ENCODE measurements at regions not wholly inside any gene's neighbourhood (a gene's known extent, or its start where the extent isn't known, plus 50 kb on each side); places are given as distances from the start of the nearest gene placed in this dataset.

DNA sequence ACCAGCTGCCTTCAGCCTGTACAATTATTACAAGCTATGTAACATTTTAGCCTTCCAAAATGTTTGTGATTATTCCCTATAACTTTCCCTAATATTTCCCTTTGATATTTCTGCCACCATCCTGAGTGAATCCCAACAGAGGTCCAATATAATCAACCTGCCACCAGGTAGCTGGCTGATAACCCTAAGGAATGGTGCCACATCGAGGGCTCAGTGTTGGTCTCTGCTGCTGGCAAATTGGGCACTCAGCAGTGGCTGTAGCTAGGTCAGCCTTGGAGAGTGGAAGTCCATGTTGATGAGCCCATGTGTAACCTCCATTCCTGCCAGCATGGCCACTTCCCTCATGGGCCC lies 121.2 kb downstream of the ZNF280B start:
- Histone ChIP-seq H3K27me3 (ENCODE audit: low read length) (no peaks in the 10 kb centered on the region), H3K36me3 (ENCODE audit: low read length) (no peaks in the 10 kb centered on the region), H3K4me2 (ENCODE audit: low read depth, low read length, poor library complexity, severe bottlenecking) (no peak overlapping the region), H4K20me1 (ENCODE audit: low read depth, low read length) (no peaks in the 10 kb centered on the region), H3K4me3 (ENCODE audit: insufficient read depth, low read length, poor library complexity, severe bottlenecking) (no peak overlapping the region), H3K27ac (ENCODE audit: low read depth, low read length) (no peak overlapping the region), H3F3A (ENCODE audit: insufficient read depth) (no peaks in the 10 kb centered on the region), H3K79me2 (ENCODE audit: insufficient read depth, low read length) (no peaks in the 10 kb centered on the region), H3K9me2 (replicated peaks; ENCODE audit: insufficient read depth, low read length) (no peaks in the 10 kb centered on the region), H3K9me3 (ENCODE audit: insufficient read depth, low read length) (no peaks in the 10 kb centered on the region), H2AFZ (ENCODE audit: low read depth, low read length, severe bottlenecking) (no peak overlapping the region), H3K9ac (ENCODE audit: low read length) (no peak overlapping the region)
- TF ChIP-seq, protein P1, sequence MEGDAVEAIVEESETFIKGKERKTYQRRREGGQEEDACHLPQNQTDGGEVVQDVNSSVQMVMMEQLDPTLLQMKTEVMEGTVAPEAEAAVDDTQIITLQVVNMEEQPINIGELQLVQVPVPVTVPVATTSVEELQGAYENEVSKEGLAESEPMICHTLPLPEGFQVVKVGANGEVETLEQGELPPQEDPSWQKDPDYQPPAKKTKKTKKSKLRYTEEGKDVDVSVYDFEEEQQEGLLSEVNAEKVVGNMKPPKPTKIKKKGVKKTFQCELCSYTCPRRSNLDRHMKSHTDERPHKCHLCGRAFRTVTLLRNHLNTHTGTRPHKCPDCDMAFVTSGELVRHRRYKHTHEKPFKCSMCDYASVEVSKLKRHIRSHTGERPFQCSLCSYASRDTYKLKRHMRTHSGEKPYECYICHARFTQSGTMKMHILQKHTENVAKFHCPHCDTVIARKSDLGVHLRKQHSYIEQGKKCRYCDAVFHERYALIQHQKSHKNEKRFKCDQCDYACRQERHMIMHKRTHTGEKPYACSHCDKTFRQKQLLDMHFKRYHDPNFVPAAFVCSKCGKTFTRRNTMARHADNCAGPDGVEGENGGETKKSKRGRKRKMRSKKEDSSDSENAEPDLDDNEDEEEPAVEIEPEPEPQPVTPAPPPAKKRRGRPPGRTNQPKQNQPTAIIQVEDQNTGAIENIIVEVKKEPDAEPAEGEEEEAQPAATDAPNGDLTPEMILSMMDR (IDR thresholded peaks at IDR 0.05; ENCODE audit: insufficient read depth, low read length, poor library complexity, severe bottlenecking) = no peak
- TF ChIP-seq EZH2phosphoT487 (conservative IDR thresholded peaks at IDR 0.05; ENCODE audit: low read length) = no peak

DNA sequence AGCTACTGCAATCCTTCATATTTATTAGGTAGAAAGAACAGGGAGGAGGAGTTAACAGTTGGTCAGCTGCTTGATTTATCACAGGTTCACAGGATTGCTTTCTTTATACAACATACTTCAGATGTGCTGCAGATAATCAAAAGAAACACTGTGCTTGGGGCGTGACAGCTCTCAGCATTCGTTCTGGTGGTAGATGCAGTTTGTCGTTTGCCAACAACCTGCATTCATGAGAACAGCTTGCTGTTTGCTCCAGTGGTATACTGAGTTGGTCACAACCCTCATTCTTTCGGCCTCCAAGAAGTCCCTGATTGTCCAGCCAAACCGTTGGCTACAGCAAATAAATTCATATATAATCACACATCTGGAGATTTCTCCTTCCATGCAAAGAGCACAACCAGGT lies 120.5 kb downstream of the ZNF280B start:
- TF ChIP-seq EZH2phosphoT487 (conservative IDR thresholded peaks at IDR 0.05; ENCODE audit: low read length) = no peak
- TF ChIP-seq, protein P1 (IDR thresholded peaks at IDR 0.05; ENCODE audit: insufficient read depth, low read length, poor library complexity, severe bottlenecking) = no peak
- H3K27me3 ChIP-seq (ENCODE audit: low read length) = no peaks in the 10 kb centered on the region
- H3F3A ChIP-seq (ENCODE audit: insufficient read depth) = no peaks in the 10 kb centered on the region
- H2AFZ ChIP-seq (ENCODE audit: low read depth, low read length, severe bottlenecking) = no peak overlapping the region
- H3K36me3 ChIP-seq (ENCODE audit: low read length) = no peaks in the 10 kb centered on the region
- no peak overlapping the region for H3K4me2 ChIP-seq (ENCODE audit: low read depth, low read length, poor library complexity, severe bottlenecking)
- no peak overlapping the region for H3K27ac ChIP-seq (ENCODE audit: low read depth, low read length)
- no peaks in the 10 kb centered on the region for H3K79me2 ChIP-seq (ENCODE audit: insufficient read depth, low read length)
- H3K9ac ChIP-seq (ENCODE audit: low read length) = no peak overlapping the region
- no peak overlapping the region for H3K4me3 ChIP-seq (ENCODE audit: insufficient read depth, low read length, poor library complexity, severe bottlenecking)
- H3K9me3 ChIP-seq (ENCODE audit: insufficient read depth, low read length) = no peaks in the 10 kb centered on the region
- no peaks in the 10 kb centered on the region for H3K9me2 ChIP-seq (replicated peaks; ENCODE audit: insufficient read depth, low read length)
- no peaks in the 10 kb centered on the region for H4K20me1 ChIP-seq (ENCODE audit: low read depth, low read length)

DNA sequence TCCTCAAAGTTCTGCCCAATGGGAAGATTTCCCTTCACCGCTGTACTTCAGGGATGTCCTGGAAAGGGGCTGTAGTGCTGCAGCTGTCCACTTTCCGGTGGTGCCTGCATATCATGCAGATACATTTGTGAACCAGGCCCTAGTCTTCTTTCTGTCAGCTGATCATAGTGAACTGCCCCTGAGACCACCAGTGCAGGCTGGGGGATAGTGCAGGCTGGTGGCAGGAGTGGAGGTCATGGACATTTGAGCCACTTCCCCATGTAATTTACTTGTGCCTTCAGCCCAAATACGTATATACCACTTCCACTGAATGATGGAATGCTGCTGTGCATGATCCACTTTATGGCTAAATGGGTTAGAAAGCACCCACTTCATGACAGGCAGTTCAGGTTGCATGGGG lies 120.0 kb downstream of the ZNF280B start:
- no peaks in the 10 kb centered on the region for H4K20me1 ChIP-seq (ENCODE audit: low read depth, low read length)

More for the DNA sequence above, 120.0 kb downstream of the ZNF280B start:
- Histone ChIP-seq H3K36me3 (ENCODE audit: low read length) (no peaks in the 10 kb centered on the region), H3K9me3 (ENCODE audit: insufficient read depth, low read length) (no peaks in the 10 kb centered on the region), H3K4me3 (ENCODE audit: insufficient read depth, low read length, poor library complexity, severe bottlenecking) (no peak overlapping the region), H3K9ac (ENCODE audit: low read length) (no peak overlapping the region), H2AFZ (ENCODE audit: low read depth, low read length, severe bottlenecking) (no peak overlapping the region), H3K4me2 (ENCODE audit: low read depth, low read length, poor library complexity, severe bottlenecking) (no peak overlapping the region), H3K9me2 (replicated peaks; ENCODE audit: insufficient read depth, low read length) (no peaks in the 10 kb centered on the region), H3K79me2 (ENCODE audit: insufficient read depth, low read length) (no peaks in the 10 kb centered on the region), H3F3A (ENCODE audit: insufficient read depth) (no peaks in the 10 kb centered on the region), H3K27ac (ENCODE audit: low read depth, low read length) (no peak overlapping the region), H3K27me3 (ENCODE audit: low read length) (no peaks in the 10 kb centered on the region)
- TF ChIP-seq, protein P1 (IDR thresholded peaks at IDR 0.05; ENCODE audit: insufficient read depth, low read length, poor library complexity, severe bottlenecking) = no peak
- no peak for TF ChIP-seq EZH2phosphoT487 (conservative IDR thresholded peaks at IDR 0.05; ENCODE audit: low read length)
